SK-N-SH (cell line): ENCODE measurements at regions not wholly inside any gene's neighbourhood (a gene's known extent, or its start where the extent isn't known, plus 50 kb on each side); places are given as distances from the start of the nearest gene placed in this dataset.

ENCODE experiments used
- CTCF ChIA-PET: fragments of 300-600, 350-600 bp; formaldehyde crosslinking; extraction: SDS; loops from one replicate; lab custom pipeline; 2021; lab: Yijun Ruan, JAX
- POLR2A ChIA-PET: fragments of 350-600 bp; sonication (Branson Sonifier 250); formaldehyde crosslinking; extraction: SDS; loops from one replicate; lab custom pipeline; 2020; ENCODE audit warnings: antibody characterized with exemption, inconsistent platforms; lab: Yijun Ruan, JAX
- DNase-seq: peaks from one replicate; pipeline ENCODE4 v3.0.0; 2012
- H2AFZ ChIP-seq: fragments of 200-600 bp; sonication (generic); 2 replicates; pipeline ENCODE4 v1.8.1; 2016; ENCODE audit warnings: antibody characterized with exemption, mild to moderate bottlenecking, low read depth
- H3F3A ChIP-seq: fragments of 200-600 bp; sonication (generic); replicated peaks from 2 replicates; pipeline ENCODE3; 2016; ENCODE audit warnings: antibody characterized with exemption, mild to moderate bottlenecking; ENCODE audit not compliant: insufficient read depth
- H3K27ac ChIP-seq, 2 experiments: fragments of 200-500 bp in 1 of 2; fragments of 200-600 bp in 1 of 2; sonication (Bioruptor generic) in 1 of 2; sonication (generic), shearing (Covaris generic) in 1 of 2; 2 replicates each; pipeline versions ENCODE4 v1.5.1 to v1.6.1; 2014 to 2016; ENCODE audit warnings: low read depth in 2 of 2, inconsistent platforms in 1 of 2, low read length in 1 of 2, mild to moderate bottlenecking in 1 of 2, mixed read lengths in 1 of 2
- H3K27me3 ChIP-seq: fragments of 200-600 bp; sonication (generic), shearing (Covaris generic); 2 replicates; pipeline ENCODE4 v1.6.1; 2016; ENCODE audit warnings: mixed run types; ENCODE audit not compliant: insufficient read depth
- H3K36me3 ChIP-seq, 2 experiments: fragments of 200-500 bp in 1 of 2; fragments of 200-600 bp in 1 of 2; sonication (Bioruptor generic) in 1 of 2; sonication (generic) in 1 of 2; replicated peaks in 1 of 2; 2 replicates each; pipeline versions ENCODE3 to v1.5.1; 2014 to 2016; ENCODE audit warnings: low read length in 1 of 2, mild to moderate bottlenecking in 1 of 2; ENCODE audit not compliant: insufficient read depth in 2 of 2, control insufficient read depth in 1 of 2
- H3K4me1 ChIP-seq, 2 experiments: fragments of 200-500 bp in 1 of 2; fragments of 200-600 bp in 1 of 2; sonication (Bioruptor generic) in 1 of 2; sonication (generic), shearing (Covaris generic) in 1 of 2; 2 replicates each; pipeline versions ENCODE4 v1.5.1 to v1.6.1; 2014 to 2016; ENCODE audit warnings: low read depth in 1 of 2, low read length in 1 of 2, mixed run types in 1 of 2; ENCODE audit not compliant: insufficient read depth in 2 of 2, control insufficient read depth in 1 of 2
- H3K4me2 ChIP-seq: fragments of 200-600 bp; sonication (generic), shearing (Covaris generic); 2 replicates; pipeline ENCODE4 v1.6.1; 2017; ENCODE audit warnings: mixed run types
- H3K4me3 ChIP-seq, 2 experiments: fragments of 200-500 bp in 1 of 2; fragments of 200-600 bp in 1 of 2; sonication (Bioruptor generic) in 1 of 2; sonication (generic), shearing (Covaris generic) in 1 of 2; 2 replicates each; pipeline versions ENCODE4 v1.5.1 to v1.8.1; 2014 to 2016; ENCODE audit warnings: low read depth in 2 of 2, inconsistent platforms in 1 of 2, low read length in 1 of 2, mild to moderate bottlenecking in 1 of 2, mixed read lengths in 1 of 2, moderate library complexity in 1 of 2
- H3K79me2 ChIP-seq: fragments of 200-600 bp; sonication (generic); 2 replicates; pipeline ENCODE4 v1.8.1; 2017; ENCODE audit warnings: mild to moderate bottlenecking; ENCODE audit not compliant: insufficient read depth
- H3K9ac ChIP-seq: fragments of 200-600 bp; sonication (generic); 2 replicates; pipeline ENCODE4 v1.6.1; 2017; ENCODE audit warnings: mixed run types
- H3K9me2 ChIP-seq: fragments of 200-600 bp; sonication (generic); 2 replicates; pipeline ENCODE4 v1.6.1; 2017; ENCODE audit warnings: mixed run types
- H3K9me3 ChIP-seq: fragments of 200-600 bp; sonication (generic); 2 replicates; pipeline ENCODE4 v1.6.1; 2017; ENCODE audit warnings: mixed run types, mild to moderate bottlenecking, moderate library complexity
- H4K20me1 ChIP-seq: fragments of 200-600 bp; sonication (generic); 2 replicates; pipeline ENCODE4 v1.6.1; 2017; ENCODE audit warnings: mild to moderate bottlenecking, mixed run types; ENCODE audit not compliant: insufficient read depth
- CHD2 ChIP-seq: fragments of 150-350 bp; IDR thresholded peaks from 2 replicates; pipeline ENCODE4 v1.6.1; 2018; ENCODE audit warnings: low read length; ENCODE audit not compliant: partially characterized antibody
- EP300 ChIP-seq, 2 experiments: IDR thresholded peaks; 2 replicates each; pipeline versions ENCODE4 v1.4.0 to v1.6.1; 2012; ENCODE audit warnings: borderline replicate concordance in 1 of 2, low read depth in 1 of 2, low read length in 1 of 2
- FOXM1 ChIP-seq: IDR thresholded peaks from 2 replicates; pipeline ENCODE4 v1.4.0; 2012; ENCODE audit warnings: low read depth, mild to moderate bottlenecking
- GABPA ChIP-seq: IDR thresholded peaks from 2 replicates; pipeline ENCODE4 v1.4.0; 2012; ENCODE audit warnings: low read depth, mild to moderate bottlenecking
- GATA2 ChIP-seq: sonication (generic); formaldehyde crosslinking; IDR thresholded peaks from 2 replicates; pipeline ENCODE4 v1.5.0; 2020; ENCODE audit warnings: mild to moderate bottlenecking, missing genetic modification reagents
- JUND ChIP-seq: IDR thresholded peaks from 2 replicates; pipeline ENCODE4 v1.4.0; 2012
- MXI1 ChIP-seq: IDR thresholded peaks from 2 replicates; pipeline ENCODE4 v1.6.1; 2012; ENCODE audit warnings: mild to moderate bottlenecking, low read depth, low read length, improper control_type of control experiment
- NFIC ChIP-seq: IDR thresholded peaks from 2 replicates; pipeline ENCODE4 v1.4.0; 2012; ENCODE audit warnings: borderline replicate concordance
- PBX3 ChIP-seq: IDR thresholded peaks from 2 replicates; pipeline ENCODE4; 2012
- POLR2AphosphoS5 ChIP-seq: IDR thresholded peaks from 2 replicates; pipeline ENCODE4 v1.6.1; 2012; ENCODE audit warnings: low read depth, low read length
- RAD21 ChIP-seq: IDR thresholded peaks from 2 replicates; pipeline ENCODE4 v1.6.1; 2012; ENCODE audit warnings: mild to moderate bottlenecking, low read length
- RCOR1 ChIP-seq: fragments of 150-350 bp; IDR thresholded peaks from 2 replicates; pipeline ENCODE4 v1.6.1; 2017; ENCODE audit warnings: antibody characterized with exemption, low read length
- RXRA ChIP-seq: IDR thresholded peaks from 2 replicates; pipeline ENCODE4 v1.4.0; 2012; ENCODE audit warnings: low read depth, mild to moderate bottlenecking, borderline replicate concordance
- SMC3 ChIP-seq: IDR thresholded peaks from 2 replicates; pipeline ENCODE4 v1.6.1; 2012; ENCODE audit warnings: low read depth, low read length, improper control_type of control experiment
- TCF12 ChIP-seq: IDR thresholded peaks from 2 replicates; pipeline ENCODE4 v1.4.0; 2012
- TEAD4 ChIP-seq: IDR thresholded peaks from 2 replicates; pipeline ENCODE4 v1.4.0; 2012; ENCODE audit warnings: mild to moderate bottlenecking, borderline replicate concordance; ENCODE audit not compliant: insufficient read depth
- USF1 ChIP-seq: IDR thresholded peaks from 2 replicates; pipeline ENCODE4 v1.4.0; 2012; ENCODE audit warnings: low read depth, borderline replicate concordance
- USF2 ChIP-seq: fragments of 150-350 bp; IDR thresholded peaks from 2 replicates; pipeline ENCODE4 v1.6.1; 2017; ENCODE audit warnings: antibody characterized with exemption, low read length, low read depth, borderline replicate concordance
- YY1 ChIP-seq: IDR thresholded peaks from 2 replicates; pipeline ENCODE4 v1.4.0; 2012; ENCODE audit warnings: low read depth, mild to moderate bottlenecking
- ZBTB33 ChIP-seq: IDR thresholded peaks from 2 replicates; pipeline ENCODE4 v1.4.0; 2012; ENCODE audit warnings: low read depth, borderline replicate concordance
- WGBS: methylation state at CpG from one replicate; pipeline ENCODE4 v1.1.6; 2017; ENCODE audit warnings: low lambda C conversion rate; 5-methylcytosine and 5-hydroxymethylcytosine counted together

- TF ChIP-seq TEAD4: no peak
- no peak for TF ChIP-seq RXRA
These were observed 1389.7 kb downstream of the DSC3 start (continued) for GRCh38 chr18:29652797-29653196.

GRCh38 chr18:29651122-29651680, 1391.3 kb downstream of the DSC3 start:
- WGBS: 89% methylated on average over 3 of the region's 3 CpGs
- no peaks in the 10 kb centered on the region for H3K27me3 ChIP-seq
- no peak overlapping the region for H3K4me2 ChIP-seq
- ChIA-PET CTCF (no interaction called here), POLR2A (no interaction called here)
- H2AFZ ChIP-seq: no peak overlapping the region
- H3K27ac ChIP-seq: no peak overlapping the region
- TF ChIP-seq PBX3: no peak
- TF ChIP-seq ZBTB33: no peak
- TF ChIP-seq YY1: no peak
- no peak for TF ChIP-seq RCOR1
- no peak for TF ChIP-seq USF1
- TF ChIP-seq CHD2: no peak
- TF ChIP-seq SMC3: no peak
- TF ChIP-seq FOXM1: no peak
- no peaks in the 10 kb centered on the region for H4K20me1 ChIP-seq
- no peaks in the 10 kb centered on the region for H3F3A ChIP-seq
- no peaks in the 10 kb centered on the region; a peak in 1 of 4 replicates for H3K4me1 ChIP-seq
- H3K36me3 ChIP-seq: no peaks in the 10 kb centered on the region
- no peak for DNase-seq
- H3K79me2 ChIP-seq: no peaks in the 10 kb centered on the region
- no peak overlapping the region for H3K9ac ChIP-seq
- H3K9me2 ChIP-seq: no peaks in the 10 kb centered on the region
- H3K4me3 ChIP-seq: no peak overlapping the region
- no peaks in the 10 kb centered on the region for H3K9me3 ChIP-seq

- H2AFZ ChIP-seq: no peak overlapping the region
- no peak for DNase-seq
- H3K36me3 ChIP-seq: no peaks in the 10 kb centered on the region
- ChIA-PET CTCF (no interaction called here), POLR2A (no interaction called here)
- no peaks in the 10 kb centered on the region for H3K27me3 ChIP-seq
- H3K9ac ChIP-seq: no peak overlapping the region
- WGBS: 32% methylated on average over 1 of the region's 1 CpG
- no peaks in the 10 kb centered on the region; a peak in 1 of 4 replicates for H3K4me1 ChIP-seq
- no peak overlapping the region for H3K4me3 ChIP-seq
- H3K4me2 ChIP-seq: no peak overlapping the region
- TF ChIP-seq GABPA: no peak
- no peak for TF ChIP-seq RCOR1
- TF ChIP-seq USF2: no peak
- no peak for TF ChIP-seq JUND
- no peak for TF ChIP-seq ZBTB33
- no peak for TF ChIP-seq EP300 (IDR thresholded peaks at IDR 0.05; ENCODE audit: borderline replicate concordance in 1 of 2, low read depth in 1 of 2, low read length in 1 of 2)
- no peak for TF ChIP-seq TCF12
- no peak for TF ChIP-seq MXI1
- TF ChIP-seq SMC3: no peak
- no peak for TF ChIP-seq RXRA
- TF ChIP-seq NFIC: no peak
- no peak for TF ChIP-seq TEAD4
- TF ChIP-seq GATA2 (CRISPR knock-in tag): no peak
- no peak for TF ChIP-seq YY1
- no peak for TF ChIP-seq CHD2
- TF ChIP-seq RAD21: no peak
- TF ChIP-seq POLR2AphosphoS5: no peak
- H3K27ac ChIP-seq: no peak overlapping the region
- H3K9me2 ChIP-seq: no peaks in the 10 kb centered on the region
- peaks cover 4% of the 10 kb centered on the region for H3F3A ChIP-seq
- H3K79me2 ChIP-seq: no peaks in the 10 kb centered on the region
- no peaks in the 10 kb centered on the region for H3K9me3 ChIP-seq
- H4K20me1 ChIP-seq: no peaks in the 10 kb centered on the region
These were observed 1393.7 kb downstream of the DSC3 start for GRCh38 chr18:29648891-29649290.
